Omental fat pad (tissue), 3 donors: ENCODE measurements at regions not wholly inside any gene's neighbourhood (a gene's known extent, or its start where the extent isn't known, plus 50 kb on each side); places are given as distances from the start of the nearest gene placed in this dataset.

ENCODE experiments used
- ATAC-seq: fragments of 150-250 bp; one replicate; pipeline ENCODE4 v1.9.1; 2016; ENCODE audit warnings: mild to moderate bottlenecking, moderate library complexity; ENCODE audit not compliant: low FRiP score
- DNase-seq: peaks from one replicate; pipeline ENCODE4 v3.0.0-alpha.2; 2019; ENCODE audit warnings: low spot score
- TF ChIP-seq, protein P1 (sequence below), 3 donors: fragments of 450-650 bp; IDR thresholded peaks; one replicate each; pipeline ENCODE4 v1.5.1; 2016 to 2017; ENCODE audit warnings: antibody characterized with exemption in 3 of 3, mild to moderate bottlenecking in 3 of 3, moderate library complexity in 2 of 3

DNA sequence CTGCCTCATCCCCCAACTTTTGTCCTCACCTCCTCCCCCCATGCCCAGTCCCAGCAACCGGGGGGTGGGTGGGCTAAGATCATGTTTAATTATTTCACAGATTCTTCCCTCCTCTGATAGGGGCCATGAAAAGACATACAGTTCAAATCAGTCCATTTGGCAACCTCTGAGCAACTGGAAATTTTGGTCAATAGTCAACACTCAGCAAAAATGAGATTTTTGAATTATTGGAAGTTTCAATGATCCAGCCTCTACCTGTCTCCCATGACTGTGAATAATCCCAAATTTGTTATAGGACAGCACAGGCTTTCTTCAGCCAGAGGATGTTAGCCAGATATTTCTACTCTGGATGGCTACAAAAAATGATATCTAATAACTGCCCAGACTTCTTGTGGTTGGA is 549.9 kb downstream of the TNS1 start:
- DNase-seq (no peak), ATAC-seq (no peak)
- TF ChIP-seq, protein P1, sequence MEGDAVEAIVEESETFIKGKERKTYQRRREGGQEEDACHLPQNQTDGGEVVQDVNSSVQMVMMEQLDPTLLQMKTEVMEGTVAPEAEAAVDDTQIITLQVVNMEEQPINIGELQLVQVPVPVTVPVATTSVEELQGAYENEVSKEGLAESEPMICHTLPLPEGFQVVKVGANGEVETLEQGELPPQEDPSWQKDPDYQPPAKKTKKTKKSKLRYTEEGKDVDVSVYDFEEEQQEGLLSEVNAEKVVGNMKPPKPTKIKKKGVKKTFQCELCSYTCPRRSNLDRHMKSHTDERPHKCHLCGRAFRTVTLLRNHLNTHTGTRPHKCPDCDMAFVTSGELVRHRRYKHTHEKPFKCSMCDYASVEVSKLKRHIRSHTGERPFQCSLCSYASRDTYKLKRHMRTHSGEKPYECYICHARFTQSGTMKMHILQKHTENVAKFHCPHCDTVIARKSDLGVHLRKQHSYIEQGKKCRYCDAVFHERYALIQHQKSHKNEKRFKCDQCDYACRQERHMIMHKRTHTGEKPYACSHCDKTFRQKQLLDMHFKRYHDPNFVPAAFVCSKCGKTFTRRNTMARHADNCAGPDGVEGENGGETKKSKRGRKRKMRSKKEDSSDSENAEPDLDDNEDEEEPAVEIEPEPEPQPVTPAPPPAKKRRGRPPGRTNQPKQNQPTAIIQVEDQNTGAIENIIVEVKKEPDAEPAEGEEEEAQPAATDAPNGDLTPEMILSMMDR (IDR thresholded peaks at IDR 0.05) = no peak

DNA sequence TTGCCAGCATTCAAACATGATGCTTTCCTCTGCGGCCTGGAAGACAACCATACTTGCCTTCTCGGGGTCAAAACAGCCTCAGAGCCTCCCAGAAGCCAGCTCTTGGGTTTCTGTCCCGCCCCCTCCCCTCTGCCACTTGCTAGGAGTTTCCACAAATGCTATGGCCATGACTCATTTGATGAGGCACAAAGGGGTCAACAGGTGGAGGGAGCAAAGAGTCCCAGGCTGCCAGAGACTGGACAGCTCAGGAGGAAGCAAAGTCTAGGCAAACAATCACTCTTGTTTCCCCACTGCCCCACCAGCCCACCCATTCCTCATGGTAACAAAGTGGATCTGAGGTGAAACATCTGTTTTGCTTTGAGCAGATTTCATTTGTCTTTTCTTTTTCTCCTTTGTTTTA is 551.1 kb downstream of the TNS1 start:
- DNase-seq (no peak), ATAC-seq (no peak)
- TF ChIP-seq, protein P1 (IDR thresholded peaks at IDR 0.05) = no peak

DNA sequence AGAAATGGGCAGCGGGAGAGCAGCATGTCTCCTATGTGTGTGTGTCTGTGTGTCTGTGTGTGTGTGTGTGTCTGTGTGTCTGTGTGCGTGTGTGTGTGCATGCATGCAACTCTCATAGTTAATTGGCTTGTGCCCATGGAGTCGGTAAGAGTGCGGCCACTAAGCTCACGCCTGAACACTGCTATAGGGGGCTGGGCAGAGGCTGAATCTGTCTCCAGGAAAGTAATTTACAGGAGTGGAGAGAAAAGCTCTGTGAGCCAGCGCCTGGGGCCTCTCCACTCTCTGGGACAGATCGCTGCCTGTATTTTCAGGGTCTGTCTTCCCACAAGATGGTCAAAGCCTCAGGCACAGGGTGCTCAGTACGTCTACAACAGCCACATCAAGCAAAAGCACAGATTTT is 553.4 kb downstream of the TNS1 start:
- DNase-seq = no peak
- TF ChIP-seq, protein P1 (IDR thresholded peaks at IDR 0.05) = no peak
- no peak for ATAC-seq

- TF ChIP-seq, protein P1 (IDR thresholded peaks at IDR 0.05) = no peak
Measured at GRCh38 chr2:217448860-217449259, 553.9 kb downstream of the TNS1 start.

GRCh38 chr2:217445723-217446122 is 557.1 kb downstream of the TNS1 start:
- no peak for DNase-seq
- ATAC-seq = no peak

More at GRCh38 chr2:217448860-217449259, 553.9 kb downstream of the TNS1 start:
- ATAC-seq = no peak
- no peak for DNase-seq

DNA sequence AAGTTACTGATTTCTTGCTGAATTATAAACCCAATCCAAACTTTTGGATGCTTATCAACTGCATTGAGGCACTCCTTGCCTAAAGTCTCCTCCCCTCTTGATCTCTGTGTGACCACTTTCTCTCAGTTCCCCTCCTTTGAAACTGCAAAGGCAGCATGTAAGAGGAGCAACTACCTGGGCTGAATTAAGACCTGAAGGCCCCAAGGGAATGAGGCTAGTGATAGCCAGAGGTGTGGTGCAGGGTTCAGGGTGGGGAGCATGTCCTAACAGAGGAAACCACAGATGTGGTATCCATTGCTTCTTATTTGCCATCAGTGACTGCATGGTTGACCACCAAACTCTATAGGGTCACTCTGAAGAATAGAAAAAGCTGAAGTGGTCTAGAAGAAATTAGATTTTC is 557.9 kb downstream of the TNS1 start:
- no peak for DNase-seq
- ATAC-seq = no peak
- TF ChIP-seq, protein P1 (IDR thresholded peaks at IDR 0.05) = no peak

More at GRCh38 chr2:217445723-217446122, 557.1 kb downstream of the TNS1 start:
- TF ChIP-seq, protein P1 (IDR thresholded peaks at IDR 0.05) = no peak

DNA sequence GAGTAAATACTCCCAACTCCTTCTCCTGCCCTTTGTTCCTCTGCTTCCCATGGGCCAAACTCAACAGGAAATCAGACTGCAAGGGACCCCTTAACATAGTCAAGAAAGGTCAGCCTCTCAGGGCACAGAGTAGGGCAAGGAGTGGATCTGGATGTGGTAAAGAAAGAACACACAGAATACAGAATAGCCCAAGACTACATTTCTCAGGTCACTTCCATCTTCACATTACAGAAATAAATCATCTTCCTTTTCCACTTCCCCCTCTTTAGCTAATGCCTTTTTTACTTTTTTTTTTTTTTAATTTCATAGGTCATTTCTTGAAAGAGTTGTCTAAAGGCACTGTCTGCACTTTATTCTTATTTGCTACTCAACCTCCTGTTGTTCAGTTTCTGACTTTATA is 558.3 kb downstream of the TNS1 start:
- TF ChIP-seq, protein P1 (IDR thresholded peaks at IDR 0.05) = no peak
- ATAC-seq (no peak), DNase-seq (no peak)
